IPS DF 6.9 (cell line): ENCODE measurements at regions not wholly inside any gene's neighbourhood (a gene's known extent, or its start where the extent isn't known, plus 50 kb on each side); places are given as distances from the start of the nearest gene placed in this dataset.

Experiments
- DNase-seq: peaks from one replicate; pipeline ENCODE4 v3.0.0-alpha.2; 2013; ENCODE audit warnings: low read depth, low spot score
- H3K27ac ChIP-seq: one replicate; pipeline ENCODE4 v1.5.1; 2013; ENCODE audit warnings: low read length, control low read depth
- H3K27me3 ChIP-seq: 2 replicates; pipeline ENCODE4 v1.6.1; 2013; ENCODE audit warnings: mild to moderate bottlenecking, low read length; ENCODE audit not compliant: control insufficient read depth, insufficient read depth
- H3K36me3 ChIP-seq: 2 replicates; pipeline ENCODE4 v1.6.1; 2013; ENCODE audit warnings: low read length; ENCODE audit not compliant: control insufficient read depth, insufficient read depth
- H3K4me1 ChIP-seq: 2 replicates; pipeline ENCODE4 v1.6.1; 2013; ENCODE audit warnings: low read length; ENCODE audit not compliant: control insufficient read depth, insufficient read depth
- H3K4me3 ChIP-seq: 2 replicates; pipeline ENCODE4 v1.5.1; 2013; ENCODE audit warnings: mild to moderate bottlenecking, low read length
- H3K9me3 ChIP-seq: 2 replicates; pipeline ENCODE4 v1.6.1; 2013; ENCODE audit warnings: low read length, inconsistent platforms; ENCODE audit not compliant: control insufficient read depth, insufficient read depth
- WGBS: extraction: QIAGEN DNeasy Blood & Tissue Kit; methylation state at CpG from one replicate; pipeline ENCODE4 v1.1.7; 2013; ENCODE audit warnings: mixed read lengths, missing lambda C conversion rate; ENCODE audit not compliant: insufficient read length, insufficient coverage; 5-methylcytosine and 5-hydroxymethylcytosine counted together

- WGBS = no CpG with 5 or more reads among the region's 1 CpG
- Histone ChIP-seq H3K27ac (no peak overlapping the region), H3K4me3 (no peak overlapping the region), H3K27me3 (no peaks in the 10 kb centered on the region), H3K4me1 (no peaks in the 10 kb centered on the region), H3K36me3 (no peaks in the 10 kb centered on the region), H3K9me3 (no peaks in the 10 kb centered on the region)
- peak; percentile 37 for DNase-seq
These were observed 621.4 kb downstream of the PDCD6IP start for GRCh38 chr3:34419801-34420200.

- no peak for DNase-seq
- Histone ChIP-seq H3K9me3 (no peaks in the 10 kb centered on the region), H3K4me3 (no peak overlapping the region), H3K27me3 (no peaks in the 10 kb centered on the region), H3K4me1 (no peaks in the 10 kb centered on the region), H3K36me3 (no peaks in the 10 kb centered on the region), H3K27ac (no peak overlapping the region)
- WGBS = no CpG with 5 or more reads among the region's 2 CpGs
These were observed 623.3 kb downstream of the PDCD6IP start for GRCh38 chr3:34421762-34422161.

GRCh38 chr3:34439796-34440195, 641.4 kb downstream of the PDCD6IP start:
- Histone ChIP-seq H3K27me3 (no peaks in the 10 kb centered on the region), H3K4me1 (no peaks in the 10 kb centered on the region), H3K27ac (no peak overlapping the region), H3K36me3 (no peaks in the 10 kb centered on the region), H3K9me3 (no peaks in the 10 kb centered on the region), H3K4me3 (no peak overlapping the region)
- WGBS = no CpG with 5 or more reads among the region's 2 CpGs
- no peak for DNase-seq

GRCh38 chr3:34444137-34444536, 645.7 kb downstream of the PDCD6IP start:
- Histone ChIP-seq H3K4me1 (no peaks in the 10 kb centered on the region), H3K36me3 (no peaks in the 10 kb centered on the region), H3K27me3 (no peaks in the 10 kb centered on the region), H3K4me3 (no peak overlapping the region), H3K9me3 (no peaks in the 10 kb centered on the region), H3K27ac (no peak overlapping the region)
- no peak for DNase-seq

GRCh38 chr3:34449305-34449704, 650.9 kb downstream of the PDCD6IP start:
- Histone ChIP-seq H3K36me3 (no peaks in the 10 kb centered on the region), H3K4me3 (no peak overlapping the region), H3K27me3 (no peaks in the 10 kb centered on the region), H3K27ac (no peak overlapping the region), H3K4me1 (no peaks in the 10 kb centered on the region), H3K9me3 (no peaks in the 10 kb centered on the region)
- WGBS = no CpG with 5 or more reads among the region's 3 CpGs
- no peak for DNase-seq

- Histone ChIP-seq H3K9me3 (no peaks in the 10 kb centered on the region), H3K27me3 (no peaks in the 10 kb centered on the region), H3K4me1 (no peaks in the 10 kb centered on the region), H3K36me3 (no peaks in the 10 kb centered on the region), H3K4me3 (no peak overlapping the region), H3K27ac (no peak overlapping the region)
- DNase-seq = no peak
- WGBS = no CpG with 5 or more reads among the region's 1 CpG
These were observed 665.0 kb downstream of the PDCD6IP start for GRCh38 chr3:34463414-34463813.

- no peak overlapping the region for H3K27ac ChIP-seq
- H3K4me3 ChIP-seq = no peak overlapping the region
- no peaks in the 10 kb centered on the region for H3K36me3 ChIP-seq
- no peaks in the 10 kb centered on the region for H3K27me3 ChIP-seq
- no peak for DNase-seq
- no peaks in the 10 kb centered on the region for H3K9me3 ChIP-seq
- H3K4me1 ChIP-seq = no peaks in the 10 kb centered on the region
- no CpG with 5 or more reads among the region's 4 CpGs for WGBS
These were observed 666.2 kb downstream of the PDCD6IP start for GRCh38 chr3:34464646-34465045.

- WGBS = no CpG with 5 or more reads among the region's 3 CpGs
- no peak overlapping the region for H3K27ac ChIP-seq
- H3K9me3 ChIP-seq = no peaks in the 10 kb centered on the region
- H3K27me3 ChIP-seq = no peaks in the 10 kb centered on the region
- no peak overlapping the region for H3K4me3 ChIP-seq
- no peak for DNase-seq
- H3K4me1 ChIP-seq = no peaks in the 10 kb centered on the region
- no peaks in the 10 kb centered on the region for H3K36me3 ChIP-seq
These were observed 677.4 kb downstream of the PDCD6IP start for GRCh38 chr3:34475851-34476250.

GRCh38 chr3:34483311-34483887, 685.0 kb downstream of the PDCD6IP start:
- Histone ChIP-seq H3K4me1 (no peaks in the 10 kb centered on the region), H3K36me3 (no peaks in the 10 kb centered on the region), H3K27ac (no peak overlapping the region), H3K27me3 (no peaks in the 10 kb centered on the region), H3K9me3 (no peaks in the 10 kb centered on the region), H3K4me3 (no peak overlapping the region)
- no CpG with 5 or more reads among the region's 1 CpG for WGBS
- DNase-seq = no peak

GRCh38 chr3:34504366-34504765, 705.9 kb downstream of the PDCD6IP start:
- H3K27ac ChIP-seq = no peak overlapping the region
- H3K4me3 ChIP-seq = no peak overlapping the region
- no peak for DNase-seq
- H3K27me3 ChIP-seq = no peaks in the 10 kb centered on the region
- H3K4me1 ChIP-seq = no peaks in the 10 kb centered on the region
- no peaks in the 10 kb centered on the region for H3K36me3 ChIP-seq
- H3K9me3 ChIP-seq = no peaks in the 10 kb centered on the region
- WGBS = no CpG with 5 or more reads among the region's 4 CpGs

GRCh38 chr3:34504775-34505174, 706.3 kb downstream of the PDCD6IP start:
- no peaks in the 10 kb centered on the region for H3K4me1 ChIP-seq
- no peaks in the 10 kb centered on the region for H3K9me3 ChIP-seq
- no CpG with 5 or more reads among the region's 4 CpGs for WGBS
- H3K27ac ChIP-seq = no peak overlapping the region
- H3K27me3 ChIP-seq = no peaks in the 10 kb centered on the region
- no peaks in the 10 kb centered on the region for H3K36me3 ChIP-seq
- no peak overlapping the region for H3K4me3 ChIP-seq
- DNase-seq = no peak
